BJ (cell line): ENCODE measurements at regions not wholly inside any gene's neighbourhood (a gene's known extent, or its start where the extent isn't known, plus 50 kb on each side); places are given as distances from the start of the nearest gene placed in this dataset.
"Not testable (repeated sequence)": the region's sequence is repeated elsewhere in the genome, so short reads cannot be mapped to it uniquely, and the experiment has no call there.

Source experiments
- CTCF ChIA-PET: fragments of 350-600 bp; formaldehyde crosslinking; extraction: SDS; loops from one replicate; lab custom pipeline; 2021; ENCODE audit warnings: antibody characterized with exemption, inconsistent platforms; lab: Yijun Ruan, JAX
- POLR2A ChIA-PET: fragments of 300-600 bp; sonication (Branson Sonifier 250); formaldehyde crosslinking; extraction: SDS; loops from one replicate; lab custom pipeline; 2021; ENCODE audit warnings: antibody characterized with exemption; lab: Charles Lee
- DNase-seq: peaks from one replicate; pipeline ENCODE4 v3.0.0-alpha.2; 2011; ENCODE audit warnings: low read depth
- H3K27me3 ChIP-seq: 2 replicates; pipeline ENCODE4 v1.6.0; 2011; ENCODE audit warnings: low read length; ENCODE audit not compliant: control insufficient read depth, insufficient read depth
- H3K36me3 ChIP-seq: 2 replicates; pipeline ENCODE4 v1.5.1; 2011; ENCODE audit warnings: low read length; ENCODE audit not compliant: control insufficient read depth, insufficient read depth
- H3K4me3 ChIP-seq: 2 replicates; pipeline ENCODE4 v1.5.1; 2011; ENCODE audit warnings: low read depth, mild to moderate bottlenecking, control low read depth, low read length
- TF ChIP-seq, protein P1 (sequence below): IDR thresholded peaks from 2 replicates; pipeline ENCODE4 v1.5.1; 2011; ENCODE audit warnings: low read depth, mild to moderate bottlenecking, control low read depth, inconsistent platforms, low read length, moderate library complexity; ENCODE audit not compliant: insufficient read depth

DNA sequence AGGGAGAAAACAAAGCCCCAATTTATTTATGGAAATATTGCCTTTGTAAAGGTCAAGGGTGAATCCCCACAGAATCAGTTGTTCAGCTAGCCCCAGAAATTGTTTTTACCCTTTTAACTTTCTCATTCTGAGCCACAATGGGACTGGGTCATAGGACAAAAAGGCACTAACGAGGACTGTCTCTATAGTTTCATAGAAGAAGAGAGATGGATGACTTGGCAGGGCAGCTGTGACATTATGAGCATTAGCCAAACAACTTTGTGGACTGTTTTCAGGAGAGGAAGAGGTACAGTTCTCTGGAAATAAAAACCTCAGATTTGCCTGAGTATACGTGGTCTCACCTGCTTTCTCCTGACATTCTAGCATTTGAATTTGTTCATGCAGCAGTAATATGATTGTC lies 1155.8 kb upstream of the CHAC2 start:
- TF ChIP-seq, protein P1, sequence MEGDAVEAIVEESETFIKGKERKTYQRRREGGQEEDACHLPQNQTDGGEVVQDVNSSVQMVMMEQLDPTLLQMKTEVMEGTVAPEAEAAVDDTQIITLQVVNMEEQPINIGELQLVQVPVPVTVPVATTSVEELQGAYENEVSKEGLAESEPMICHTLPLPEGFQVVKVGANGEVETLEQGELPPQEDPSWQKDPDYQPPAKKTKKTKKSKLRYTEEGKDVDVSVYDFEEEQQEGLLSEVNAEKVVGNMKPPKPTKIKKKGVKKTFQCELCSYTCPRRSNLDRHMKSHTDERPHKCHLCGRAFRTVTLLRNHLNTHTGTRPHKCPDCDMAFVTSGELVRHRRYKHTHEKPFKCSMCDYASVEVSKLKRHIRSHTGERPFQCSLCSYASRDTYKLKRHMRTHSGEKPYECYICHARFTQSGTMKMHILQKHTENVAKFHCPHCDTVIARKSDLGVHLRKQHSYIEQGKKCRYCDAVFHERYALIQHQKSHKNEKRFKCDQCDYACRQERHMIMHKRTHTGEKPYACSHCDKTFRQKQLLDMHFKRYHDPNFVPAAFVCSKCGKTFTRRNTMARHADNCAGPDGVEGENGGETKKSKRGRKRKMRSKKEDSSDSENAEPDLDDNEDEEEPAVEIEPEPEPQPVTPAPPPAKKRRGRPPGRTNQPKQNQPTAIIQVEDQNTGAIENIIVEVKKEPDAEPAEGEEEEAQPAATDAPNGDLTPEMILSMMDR = no peak
- ChIA-PET POLR2A (no interaction called here), CTCF (interaction anchor here (0.6 kb wide), 1 partner anchor 55 kb away, joined by 3 read pairs; no protein-coding TSS in a partner anchor)
- Histone ChIP-seq H3K36me3 (no peaks in the 10 kb centered on the region), H3K4me3 (no peak overlapping the region), H3K27me3 (no peaks in the 10 kb centered on the region)
- no peak for DNase-seq

DNA sequence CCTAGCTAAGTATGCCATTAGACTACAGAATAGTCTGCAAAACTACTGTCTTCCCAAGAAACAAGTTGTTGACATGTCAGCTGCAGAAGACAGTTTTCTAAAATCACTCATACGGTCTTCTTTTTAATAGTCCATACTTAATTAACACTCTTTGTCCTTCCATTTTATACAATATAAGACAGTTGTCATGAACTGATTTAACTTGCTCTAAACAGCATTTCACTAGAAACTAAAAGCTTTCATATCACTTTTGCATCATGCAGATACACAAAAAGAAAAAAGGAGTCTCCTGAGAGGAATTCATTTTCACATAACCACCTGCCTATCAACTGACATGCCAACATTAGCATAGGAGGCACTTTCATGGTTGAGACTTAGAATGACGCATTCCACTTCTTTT lies 1159.6 kb upstream of the CHAC2 start:
- Histone ChIP-seq H3K4me3 (no peak overlapping the region), H3K36me3 (no peaks in the 10 kb centered on the region), H3K27me3 (no peaks in the 10 kb centered on the region)
- CTCF ChIA-PET = interaction anchor here (0.9 kb wide), 1 partner anchor 13 kb away, joined by 3 read pairs; no protein-coding TSS in a partner anchor
- DNase-seq = no peak
- TF ChIP-seq, protein P1 = no peak
- POLR2A ChIA-PET = no interaction called here

DNA sequence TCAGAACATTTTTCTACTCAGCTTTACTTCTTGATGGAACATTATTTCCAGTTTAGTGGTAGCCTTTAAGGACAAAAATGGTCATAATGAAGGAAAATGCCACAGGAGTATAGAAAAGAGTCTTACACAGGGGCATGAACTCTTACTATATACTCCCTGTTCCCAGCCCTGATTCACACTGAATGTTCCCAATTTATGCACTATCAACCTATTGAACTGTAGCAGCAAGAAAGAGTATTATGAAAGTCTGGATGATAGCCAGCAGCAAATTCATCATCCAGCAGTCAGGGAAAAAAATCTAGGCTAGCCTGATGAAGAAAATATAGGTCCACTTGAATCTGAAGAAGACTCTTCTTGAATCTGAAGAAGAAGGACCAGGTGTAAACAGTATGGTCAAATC lies 1170.3 kb upstream of the CHAC2 start:
- H3K4me3 ChIP-seq = no peak overlapping the region
- POLR2A ChIA-PET = no interaction called here
- no peaks in the 10 kb centered on the region for H3K27me3 ChIP-seq
- no peak for DNase-seq
- CTCF ChIA-PET = no interaction called here
- no peaks in the 10 kb centered on the region for H3K36me3 ChIP-seq
- TF ChIP-seq, protein P1 = no peak

DNA sequence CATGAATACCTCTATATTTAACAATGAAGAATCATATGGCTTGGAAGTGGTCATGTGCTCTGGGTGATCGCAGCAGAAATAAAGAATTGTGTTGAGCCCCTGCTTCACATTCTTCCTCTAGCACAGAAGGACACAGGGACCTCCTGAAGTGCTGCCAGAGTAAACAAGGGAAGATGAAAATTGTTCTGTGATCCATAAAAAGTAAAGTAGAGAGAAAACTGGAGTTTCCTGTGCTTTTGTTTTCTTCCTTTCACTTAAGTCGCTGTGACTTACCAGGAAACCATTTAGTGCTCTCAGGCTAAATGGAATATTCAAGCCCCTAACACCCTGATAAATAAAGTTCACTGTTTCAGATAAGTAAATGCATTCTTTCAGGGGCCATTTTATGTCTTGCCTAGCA lies 1173.6 kb upstream of the CHAC2 start:
- no peak for DNase-seq
- Histone ChIP-seq H3K4me3 (no peak overlapping the region), H3K36me3 (no peaks in the 10 kb centered on the region), H3K27me3 (no peaks in the 10 kb centered on the region)
- TF ChIP-seq, protein P1 = no peak
- ChIA-PET POLR2A (no interaction called here), CTCF (no interaction called here)

DNA sequence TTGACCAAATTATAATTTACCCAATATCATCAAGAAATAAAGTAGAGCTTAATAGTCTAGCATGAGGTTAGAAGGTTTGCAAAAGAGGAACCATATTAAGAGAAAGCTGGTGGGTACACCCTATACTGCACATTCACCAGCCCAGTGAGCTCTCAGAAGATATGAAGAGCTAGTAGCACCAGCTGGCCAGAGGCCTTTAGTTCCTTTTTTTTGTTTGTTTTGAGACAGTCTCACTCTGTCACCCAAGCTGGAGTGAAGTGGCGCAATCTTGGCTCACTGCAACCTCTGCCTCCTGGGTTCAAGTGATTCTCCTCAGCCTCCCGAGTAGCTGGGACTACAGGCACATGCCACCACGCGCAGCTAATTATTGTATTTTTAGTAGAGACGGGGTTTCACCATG lies 1183.5 kb upstream of the CHAC2 start:
- H3K4me3 ChIP-seq, H3K36me3 ChIP-seq, CTCF ChIA-PET, POLR2A ChIA-PET, H3K27me3 ChIP-seq, DNase-seq: not testable (repeated sequence)

DNA sequence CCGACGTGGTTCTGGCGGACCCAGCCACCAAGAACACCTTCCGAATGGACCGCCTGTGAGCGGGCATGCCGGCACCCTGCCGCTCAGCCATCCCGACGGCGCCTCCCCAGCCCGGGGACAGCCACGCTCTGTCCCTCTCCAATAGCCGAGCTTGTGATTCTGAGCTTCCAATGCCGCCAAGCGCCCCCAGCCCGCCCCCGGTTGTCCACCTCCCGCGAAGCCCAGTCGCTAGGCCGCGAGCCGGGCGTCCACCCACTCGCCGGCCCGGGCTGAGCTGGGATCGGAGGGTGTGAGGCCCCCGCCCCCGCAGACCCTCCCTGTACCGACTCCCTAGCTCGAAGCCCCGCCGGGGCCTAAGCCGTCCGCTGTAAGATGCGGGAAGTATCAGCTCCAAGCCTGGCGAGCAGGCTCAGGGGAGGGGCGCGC lies 1195.1 kb upstream of the CHAC2 start:
- Histone ChIP-seq H3K27me3 (no peaks in the 10 kb centered on the region), H3K36me3 (no peaks in the 10 kb centered on the region), H3K4me3 (no peak overlapping the region)
- TF ChIP-seq, protein P1 = no peak
- DNase-seq = no peak
- ChIA-PET POLR2A (no interaction called here), CTCF (no interaction called here)
